Medulla oblongata (tissue), 1 donor: ENCODE measurements at regions not wholly inside any gene's neighbourhood (a gene's known extent, or its start where the extent isn't known, plus 50 kb on each side); places are given as distances from the start of the nearest gene placed in this dataset.
A peak's percentile ranks its signal among the peaks of the same experiment; 100 is the strongest.
"Not testable (repeated sequence)": the region's sequence is repeated elsewhere in the genome, so short reads cannot be mapped to it uniquely, and the experiment has no call there.

Source experiments
- DNase-seq: peaks from one replicate; pipeline ENCODE4 v3.0.0-alpha.2; 2015; ENCODE audit errors: extremely low spot score

DNA sequence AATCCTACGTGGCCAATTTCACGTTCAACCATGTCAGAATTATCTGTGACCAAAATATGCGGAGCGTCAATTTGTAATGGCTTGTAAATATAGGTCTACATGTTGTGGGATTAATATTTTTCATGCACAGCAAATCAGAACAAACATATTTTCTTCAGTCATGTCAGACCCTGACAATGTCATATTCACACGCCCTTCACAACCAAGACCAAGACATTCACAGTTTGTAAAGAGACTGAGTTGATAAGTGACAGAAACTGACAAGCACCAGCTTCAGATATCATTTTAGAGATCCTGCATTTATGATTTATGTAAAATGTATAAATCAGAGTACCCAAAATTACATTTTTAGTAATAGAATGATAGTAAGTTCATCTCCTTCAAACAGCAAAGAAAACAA lies 57.3 kb upstream of the NOVA1 start:
- DNase-seq, result no peak

DNA sequence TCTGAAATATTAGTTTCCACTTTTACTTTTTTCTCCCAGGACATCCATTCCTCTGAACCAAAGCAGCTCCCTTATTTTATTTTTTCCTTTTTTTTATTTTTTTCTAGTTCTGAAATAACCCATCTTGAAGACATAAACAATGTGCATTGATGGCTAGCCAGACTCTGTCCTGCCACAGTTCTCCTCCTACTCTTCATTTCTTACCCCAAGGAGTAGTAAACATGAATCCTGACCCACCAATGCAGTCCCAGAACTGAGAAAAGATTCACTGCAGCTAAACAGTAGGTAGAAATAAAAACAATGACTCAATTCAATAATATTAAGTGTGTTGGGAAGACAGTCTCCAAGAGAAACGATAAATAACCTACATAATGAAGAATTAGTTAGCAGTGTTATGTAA lies 65.7 kb upstream of the NOVA1 start:
- no peak for DNase-seq

DNA sequence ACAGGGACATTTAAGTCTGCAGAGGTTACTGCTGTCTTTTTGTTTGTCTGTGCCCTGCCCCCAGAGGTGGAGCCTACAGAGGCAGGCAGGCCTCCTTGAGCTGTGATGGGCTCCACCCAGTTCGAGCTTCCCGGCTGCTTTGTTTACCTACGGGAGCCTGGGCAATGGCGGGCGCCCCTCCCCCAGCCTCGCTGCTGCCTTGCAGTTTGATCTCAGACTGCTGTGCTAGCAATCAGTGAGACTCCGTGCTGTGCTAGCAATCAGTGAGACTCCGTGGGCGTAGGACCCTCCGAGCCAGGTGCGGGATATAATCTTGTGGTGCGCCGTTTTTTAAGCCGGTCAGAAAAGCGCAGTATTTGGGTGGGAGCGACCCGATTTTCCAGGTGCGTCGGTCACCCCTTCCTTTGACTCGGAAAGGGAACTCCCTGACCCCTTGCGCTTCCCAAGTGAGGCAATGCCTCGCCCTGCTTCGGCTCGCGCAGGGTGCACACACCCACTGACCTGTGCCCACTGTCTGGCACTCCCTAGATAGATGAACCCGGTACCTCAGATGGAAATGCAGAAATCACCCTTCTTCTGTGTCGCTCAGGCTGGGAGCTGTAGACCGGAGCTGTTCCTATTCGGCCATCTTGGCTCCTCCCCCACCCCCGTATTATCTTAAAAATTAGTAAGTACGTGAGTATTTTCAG lies 81.0 kb upstream of the NOVA1 start:
- not testable (repeated sequence) for DNase-seq

DNA sequence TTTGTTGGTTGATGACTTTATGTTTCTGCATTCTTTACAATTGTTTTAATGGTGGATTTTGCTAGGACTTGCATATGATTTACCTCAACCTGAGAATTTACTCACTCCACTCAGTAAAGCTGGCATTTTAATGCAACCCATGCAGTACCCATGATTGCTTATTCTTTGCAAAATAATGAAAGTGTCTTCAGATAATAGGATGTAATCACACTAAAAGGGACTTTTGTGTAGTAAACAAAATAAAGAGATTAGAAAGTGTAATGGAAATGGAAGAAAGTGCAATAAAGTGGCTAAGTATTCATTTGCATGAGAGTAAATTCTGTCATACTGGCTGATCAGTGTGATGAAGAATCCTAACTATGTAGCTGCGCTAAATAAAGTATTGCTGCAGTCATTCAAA lies 87.6 kb upstream of the NOVA1 start:
- DNase-seq, result no peak

DNA sequence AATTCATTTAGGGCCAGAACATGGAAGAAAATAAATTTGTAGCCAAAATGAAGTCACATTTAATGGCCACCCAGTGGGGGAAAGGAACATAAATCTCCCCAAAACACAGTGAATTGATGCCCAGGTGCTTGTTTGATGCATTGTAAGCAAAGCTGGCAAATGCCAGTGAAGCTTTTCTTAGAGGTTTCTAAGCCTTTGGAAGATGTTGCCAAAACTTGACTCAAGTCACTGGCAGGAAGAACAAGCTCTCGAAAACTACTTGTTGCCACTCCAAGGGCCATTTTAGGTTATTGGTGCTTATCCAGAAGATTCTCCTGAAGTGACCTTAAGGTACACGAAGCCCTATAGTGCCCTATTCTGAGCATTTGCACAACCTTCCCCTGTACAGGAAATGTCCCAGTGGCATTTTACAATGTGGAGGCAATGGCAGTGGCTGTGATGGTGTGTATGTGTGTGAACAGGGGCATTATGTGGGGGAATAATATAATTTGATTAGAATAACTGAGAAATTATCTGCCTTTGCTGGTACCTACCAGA lies 89.5 kb upstream of the NOVA1 start:
- DNase-seq, result peak; percentile 78

DNA sequence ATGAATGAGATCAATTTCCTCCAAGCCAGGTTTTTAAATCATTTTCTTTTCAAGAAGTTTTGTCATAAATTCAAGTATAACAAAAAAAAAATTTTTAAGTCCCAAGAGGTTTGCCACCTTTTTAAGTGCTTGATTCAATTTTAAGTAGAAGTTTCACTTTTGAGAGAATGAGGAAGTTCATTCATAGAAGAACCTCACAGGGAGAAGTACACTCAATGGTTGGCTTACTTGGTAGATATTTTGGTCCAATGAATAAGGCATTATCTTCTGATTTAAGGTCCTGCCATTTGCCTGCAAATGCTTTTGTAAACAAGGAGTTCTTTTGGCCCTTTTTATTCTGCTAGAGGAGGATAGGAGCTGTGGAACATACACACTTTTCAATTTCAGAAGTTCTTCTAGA lies 96.7 kb upstream of the NOVA1 start:
- peak; percentile 21 for DNase-seq

DNA sequence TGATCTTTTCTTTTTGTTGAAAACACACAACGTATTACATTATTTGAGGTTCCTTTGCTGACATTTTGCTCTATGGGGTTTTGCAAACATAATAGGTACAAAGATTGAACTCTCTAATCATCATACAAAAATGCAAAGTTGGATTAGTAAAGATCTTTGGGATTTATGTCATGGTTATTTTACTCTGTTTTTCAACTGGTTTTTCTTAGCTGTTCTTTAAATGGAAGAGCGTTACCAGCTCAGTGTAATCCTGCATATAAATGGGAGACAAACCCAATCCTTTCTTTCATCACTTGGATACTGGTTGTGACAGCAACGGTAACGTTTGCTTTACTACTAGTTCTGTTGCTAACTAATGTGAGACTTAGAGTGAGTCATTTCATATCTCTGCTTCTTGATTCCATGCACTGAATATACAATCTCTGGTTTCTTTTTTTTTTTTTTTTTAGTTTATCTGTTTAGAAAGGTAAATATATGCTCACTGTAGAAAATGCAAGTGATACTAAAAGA lies 104.9 kb upstream of the NOVA1 start:
- no peak for DNase-seq

DNA sequence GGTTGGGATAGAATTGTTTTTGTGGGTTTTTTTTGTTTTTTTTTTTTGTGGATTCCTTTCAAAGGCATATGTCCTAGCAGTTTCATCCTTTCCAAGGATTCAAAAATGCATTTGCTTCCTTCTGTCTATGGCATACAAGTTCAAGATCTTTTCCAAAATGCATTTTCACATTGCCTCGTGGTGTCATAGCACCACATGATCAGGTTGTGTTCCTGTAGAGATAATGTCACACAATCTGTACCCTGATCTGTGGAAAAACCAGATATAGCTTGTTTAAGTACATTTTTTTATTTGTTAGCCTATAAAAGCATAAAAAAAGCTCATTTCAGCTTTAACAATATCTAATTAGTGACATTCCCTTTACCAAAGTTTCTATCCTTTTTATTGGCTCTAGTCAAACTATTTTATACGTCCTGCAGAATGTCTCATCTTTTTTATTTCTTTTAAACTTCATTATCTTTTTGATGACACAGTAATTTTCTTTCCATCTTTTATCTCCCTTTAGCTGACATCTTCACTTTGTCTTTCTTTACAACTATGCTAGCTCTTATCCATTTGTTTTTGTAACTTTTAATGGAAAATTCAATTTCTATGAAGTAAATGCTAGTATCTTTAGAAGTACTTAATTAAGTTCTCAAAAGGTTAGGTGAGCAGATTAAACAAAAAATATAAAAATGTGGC lies 106.0 kb upstream of the NOVA1 start:
- DNase-seq, result no peak

DNA sequence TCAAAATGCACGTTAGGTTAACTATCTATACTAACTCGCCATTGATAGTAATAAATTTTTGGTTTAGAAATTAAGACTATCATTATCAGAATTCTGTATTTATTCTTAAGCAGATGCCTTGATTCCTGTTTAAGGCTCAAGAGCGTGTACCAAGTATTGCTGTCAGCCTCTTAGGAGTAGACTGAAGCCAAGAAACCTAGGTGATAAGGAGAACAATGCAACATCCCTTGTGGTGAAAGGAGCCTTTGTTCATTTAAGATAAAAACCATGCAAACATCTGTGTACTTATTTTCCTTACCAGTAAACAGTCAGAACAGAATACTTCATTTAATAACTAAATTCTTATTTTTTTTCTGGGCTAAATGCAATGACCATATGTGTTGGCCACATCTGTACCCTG lies 109.4 kb upstream of the NOVA1 start:
- no peak for DNase-seq

DNA sequence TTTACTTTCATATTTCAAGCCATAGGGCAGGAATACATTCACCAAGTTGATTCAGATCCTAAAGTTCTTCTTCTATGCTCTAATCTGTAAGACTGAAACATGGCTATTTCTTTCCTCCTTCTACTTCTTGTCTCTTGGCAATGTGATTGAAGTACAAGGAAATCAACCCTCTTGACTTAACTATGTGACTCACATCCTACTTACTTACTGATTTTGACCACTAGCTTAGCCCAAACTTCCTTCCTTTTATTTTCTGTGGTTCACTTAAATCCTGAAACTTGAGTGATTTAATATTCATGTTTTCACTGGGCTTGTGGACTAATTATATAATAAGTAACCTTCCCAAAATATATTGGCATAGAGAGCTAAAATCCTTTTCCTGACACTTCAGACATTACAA lies 111.2 kb upstream of the NOVA1 start:
- no peak for DNase-seq

DNA sequence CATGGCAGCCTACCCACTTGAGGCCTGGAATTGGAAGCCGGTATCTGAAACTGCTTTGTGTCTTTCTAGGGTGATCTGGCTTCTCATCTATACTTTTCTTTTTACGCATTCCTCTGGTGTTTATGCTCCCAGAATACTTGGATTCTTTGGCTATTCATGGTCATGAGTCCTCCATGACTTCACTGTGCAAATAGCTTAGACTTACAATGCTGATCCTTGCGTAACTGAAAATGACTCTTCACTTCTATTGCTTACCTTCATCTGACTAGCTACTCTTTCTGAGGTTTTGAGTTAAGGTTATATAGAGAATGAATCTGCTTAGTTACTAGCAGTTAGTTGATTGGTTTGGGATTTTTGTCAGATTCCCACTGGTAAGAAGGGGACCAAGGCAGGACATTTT lies 121.7 kb upstream of the NOVA1 start:
- no peak for DNase-seq

DNA sequence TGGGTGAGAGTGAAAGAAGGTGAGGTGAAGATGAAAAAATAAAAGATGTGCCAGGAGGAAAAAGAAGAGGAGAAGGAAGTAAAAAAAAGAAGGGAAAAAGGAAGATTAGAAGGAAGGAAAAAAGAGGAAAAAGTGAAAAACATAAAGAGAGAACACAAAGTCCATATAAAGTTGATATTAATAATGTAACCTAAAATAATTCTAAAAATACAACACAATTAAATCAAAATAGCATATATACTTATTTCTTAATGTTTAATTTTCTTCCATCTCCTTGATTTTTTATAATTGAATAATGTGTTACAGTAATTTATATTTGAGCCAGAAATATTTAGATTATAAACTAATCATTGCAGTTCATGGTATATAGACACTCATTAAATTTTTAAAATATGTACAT lies 124.4 kb upstream of the NOVA1 start:
- no peak for DNase-seq

DNA sequence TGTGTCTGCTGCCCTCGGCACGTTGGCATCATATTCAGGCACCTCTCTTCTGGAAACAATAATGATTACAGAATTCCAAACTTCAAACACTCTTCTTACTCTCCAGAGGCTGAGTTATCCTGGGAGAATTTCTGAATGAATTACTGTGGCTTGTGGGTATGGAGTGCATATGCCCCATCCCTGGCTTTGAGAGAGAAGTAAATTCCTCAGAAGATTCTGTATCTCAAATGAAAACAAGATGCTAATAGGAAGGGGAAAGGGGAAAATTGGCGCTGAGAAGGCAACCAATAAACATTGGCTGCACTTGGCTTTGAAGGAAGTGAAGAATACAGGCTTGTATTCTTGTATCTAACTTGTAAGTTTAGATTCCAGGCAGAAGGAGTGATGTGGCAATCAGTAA lies 132.0 kb upstream of the NOVA1 start:
- DNase-seq, result no peak

DNA sequence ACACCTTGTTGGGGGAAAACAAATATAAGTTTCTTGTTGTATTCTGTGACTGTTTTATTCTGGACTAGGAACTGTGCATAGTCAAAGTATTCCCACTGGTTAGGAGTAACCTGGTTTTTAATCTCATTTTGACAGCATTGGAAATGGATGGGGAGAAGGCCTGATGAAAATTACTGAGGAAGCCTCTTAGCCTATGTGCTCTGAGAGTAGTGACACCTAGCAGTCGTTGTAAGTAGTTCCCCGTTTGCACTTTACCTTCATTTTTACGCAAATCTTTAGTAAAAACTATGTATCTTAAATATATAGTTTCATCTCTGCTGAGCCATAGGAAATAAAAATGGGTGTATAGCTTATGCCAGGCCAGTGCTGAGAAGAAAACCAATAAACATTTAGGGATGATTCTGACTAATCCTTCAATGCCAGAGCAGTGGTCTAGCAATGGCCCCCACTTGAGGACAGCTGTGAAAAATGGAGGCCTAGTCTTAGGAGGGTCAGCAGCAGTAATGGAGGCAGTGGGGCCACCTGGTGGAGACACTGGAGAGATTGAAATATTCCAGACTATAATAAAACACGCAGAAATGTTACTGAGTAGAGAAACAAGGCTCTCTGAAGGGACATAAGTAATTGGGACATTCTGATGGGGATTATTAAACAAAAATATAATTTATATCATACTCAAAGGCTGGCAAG lies 133.2 kb upstream of the NOVA1 start:
- peak; percentile 21 for DNase-seq

DNA sequence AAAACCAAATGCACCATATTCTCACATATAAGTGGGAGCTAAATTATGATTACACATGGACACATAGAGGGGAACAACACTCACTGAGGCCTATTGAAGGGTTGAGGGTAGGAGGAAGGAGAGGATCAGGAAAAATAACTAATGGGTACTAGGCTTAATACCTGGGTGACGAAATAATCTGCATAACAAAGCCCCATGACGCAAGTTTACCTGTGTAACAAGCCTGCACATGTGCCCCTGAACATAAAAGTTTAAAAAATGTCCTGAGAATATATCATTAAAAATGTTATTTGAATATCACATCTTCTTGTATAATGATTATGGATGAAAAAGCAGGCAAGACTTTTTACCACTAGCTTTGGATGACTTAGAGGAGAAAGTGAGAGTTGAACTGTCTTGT lies 138.0 kb upstream of the NOVA1 start:
- DNase-seq, result no peak

DNA sequence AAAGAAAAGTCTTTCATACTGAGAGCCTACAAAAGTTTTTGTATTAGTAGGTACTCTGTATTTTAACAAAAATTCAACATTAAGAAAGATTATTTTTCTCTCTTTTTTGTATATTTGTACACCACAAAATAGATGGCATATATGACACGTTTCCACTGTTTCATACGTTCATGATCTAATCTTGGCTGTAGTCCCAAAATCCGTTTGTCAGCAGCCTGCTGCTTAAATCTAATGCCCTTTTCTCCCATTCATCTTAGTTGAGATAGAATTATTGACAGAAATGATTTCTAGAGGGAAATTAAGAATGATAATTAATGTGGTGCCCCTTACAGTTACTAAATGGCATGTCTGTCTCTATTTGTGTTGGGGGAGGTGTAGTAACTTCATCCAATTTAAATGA lies 140.7 kb upstream of the NOVA1 start:
- no peak for DNase-seq

DNA sequence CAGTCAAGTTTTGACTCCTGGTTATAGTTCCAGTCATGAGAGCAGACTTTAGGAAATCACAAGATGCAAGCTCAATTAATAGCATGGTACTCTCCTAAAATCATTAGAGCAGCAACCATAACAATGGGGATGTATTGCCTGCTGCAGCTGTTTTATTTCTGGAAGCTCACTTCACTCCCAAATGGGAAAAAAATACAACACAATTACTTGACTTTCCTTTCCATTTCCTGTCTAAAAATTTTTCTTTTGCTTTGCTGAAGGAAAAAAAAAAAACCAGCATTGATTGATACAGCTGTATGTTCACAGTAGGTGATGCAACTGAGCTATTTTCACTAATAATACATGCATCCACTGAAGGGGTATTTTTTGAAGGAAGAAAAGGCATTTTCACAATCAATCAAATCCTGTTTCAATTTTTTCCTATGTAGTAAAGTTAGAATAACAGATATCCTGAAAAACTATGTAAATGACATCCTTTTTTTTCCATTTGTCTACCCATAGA lies 143.9 kb upstream of the NOVA1 start:
- DNase-seq, result no peak

DNA sequence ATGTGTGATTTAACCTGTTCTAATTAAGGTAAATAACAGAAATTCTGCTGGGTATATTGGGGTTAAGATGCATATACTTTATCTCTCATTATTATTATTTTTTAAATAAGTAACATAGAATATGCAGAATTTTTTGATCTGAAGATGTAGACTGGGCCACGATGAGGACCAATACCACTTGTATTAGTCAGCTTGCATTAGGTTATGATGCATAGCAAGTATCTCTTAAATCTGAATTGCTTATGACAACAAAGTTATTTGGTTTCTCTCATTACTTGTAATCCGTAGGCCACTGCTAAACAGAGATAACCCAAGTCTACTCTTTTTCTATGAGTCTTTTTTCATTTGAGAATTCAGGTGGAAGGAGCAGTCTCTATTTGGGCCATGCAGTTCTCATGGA lies 145.5 kb upstream of the NOVA1 start:
- no peak for DNase-seq

DNA sequence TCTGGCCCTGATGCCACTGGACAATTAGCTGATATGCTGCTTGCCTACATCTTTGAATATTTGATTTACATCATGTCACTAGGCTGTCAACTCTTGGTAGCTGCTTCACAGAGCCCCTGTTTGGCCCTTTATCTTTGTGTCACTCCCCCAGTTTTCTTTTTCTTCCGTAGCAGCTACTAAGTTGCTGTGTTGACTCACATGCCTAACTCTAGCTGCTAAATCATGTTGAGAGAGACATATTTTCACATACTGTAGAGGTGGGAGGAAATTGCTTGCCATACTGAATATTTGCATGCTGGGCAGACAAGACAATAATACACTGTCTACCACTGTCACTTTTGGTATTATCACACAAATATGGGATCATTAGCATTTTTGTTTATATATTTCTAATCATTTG lies 147.1 kb upstream of the NOVA1 start:
- no peak for DNase-seq

DNA sequence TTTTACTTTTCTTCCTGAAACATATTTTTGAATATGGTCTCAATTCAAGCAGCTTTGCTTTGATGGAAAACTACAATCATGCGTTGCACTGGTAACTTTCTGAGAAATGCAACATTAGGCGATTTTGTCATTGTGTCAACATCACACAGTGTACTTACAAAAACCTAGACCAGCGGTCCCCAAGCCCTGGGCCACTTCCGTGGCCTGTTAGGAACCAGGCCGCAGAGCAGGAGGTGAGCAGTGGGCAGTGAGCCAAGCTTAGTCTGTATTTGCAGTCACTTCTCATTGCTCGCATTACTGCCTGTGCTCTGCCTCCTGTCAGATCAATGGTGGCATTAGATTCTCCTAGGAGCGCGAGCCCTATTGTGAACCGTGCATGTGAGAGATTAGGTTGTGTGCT lies 163.7 kb upstream of the NOVA1 start:
- no peak for DNase-seq

DNA sequence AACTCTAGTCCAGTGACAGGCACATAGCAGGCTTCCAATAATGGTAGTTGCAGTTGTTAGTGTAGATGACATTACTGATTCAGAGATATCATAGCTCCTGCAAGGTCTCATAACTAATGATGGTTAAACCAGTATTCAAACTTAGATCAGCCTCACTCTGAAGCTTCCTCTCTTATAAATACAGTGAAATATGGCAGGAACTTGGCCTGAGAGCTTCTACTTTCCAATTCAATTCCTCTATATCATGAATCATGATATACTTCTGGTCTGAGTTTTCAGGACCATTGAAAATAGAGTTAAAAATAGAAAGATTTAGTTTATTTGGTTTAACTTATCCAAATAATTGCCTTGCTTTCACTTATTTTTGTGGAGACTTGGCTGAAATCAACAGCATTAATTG lies 167.5 kb upstream of the NOVA1 start:
- DNase-seq, result no peak

DNA sequence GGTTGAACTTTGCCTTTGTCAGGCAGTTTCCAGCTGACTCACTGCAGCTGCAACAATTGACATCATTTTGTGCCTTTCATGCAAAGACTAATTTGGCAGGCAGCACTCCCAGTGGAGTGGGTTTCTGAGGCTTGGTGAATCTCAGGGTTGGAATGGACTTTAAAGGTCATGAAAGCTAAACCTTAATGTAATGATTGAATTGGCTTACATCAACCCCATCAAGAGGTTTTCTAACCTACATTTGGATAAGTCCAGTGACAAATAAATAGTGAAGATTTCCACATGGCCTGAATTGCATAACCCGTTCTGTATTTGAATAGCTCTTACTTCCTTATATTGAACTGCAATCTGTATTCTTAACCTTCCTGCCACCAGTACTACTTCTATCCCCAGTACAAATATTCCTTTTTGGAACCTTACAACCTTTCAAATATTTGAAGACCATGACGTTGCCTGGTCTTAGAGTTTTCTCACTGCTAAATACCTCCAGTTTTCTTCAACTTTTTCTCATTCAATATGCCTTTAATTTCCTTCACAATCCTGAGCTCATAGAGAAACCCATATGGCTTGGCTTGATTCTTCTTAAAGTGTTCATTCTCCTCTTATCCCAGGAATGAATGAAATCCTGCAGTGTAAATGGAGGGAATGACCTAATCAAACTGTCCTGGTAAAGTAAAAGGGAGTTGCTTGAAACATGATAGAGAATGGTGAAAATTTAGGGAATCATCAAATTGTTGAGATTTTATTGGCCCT lies 168.1 kb upstream of the NOVA1 start:
- peak; percentile 22 for DNase-seq
